Right cardiac atrium (tissue), 5 donors: ENCODE measurements at regions not wholly inside any gene's neighbourhood (a gene's known extent, or its start where the extent isn't known, plus 50 kb on each side); places are given as distances from the start of the nearest gene placed in this dataset.
"Not testable (repeated sequence)": the region's sequence is repeated elsewhere in the genome, so short reads cannot be mapped to it uniquely, and the experiment has no call there.

Experiments used
- ATAC-seq, 2 donors: fragments of 200-7000 bp; cut with Tn5 transposase; one replicate each; pipeline versions ENCODE4 v1.8.0 to v1.9.1; 2020; ENCODE audit warnings: moderate library complexity in 2 of 2, mild to moderate bottlenecking in 1 of 2
- DNase-seq, 3 donors: peaks; one replicate each; pipeline ENCODE4 v3.0.0-alpha.2; 2020
- H3K27ac ChIP-seq: one replicate; pipeline ENCODE4 v1.5.1; 2013; ENCODE audit warnings: mild to moderate bottlenecking, low read length, control low read depth, moderate library complexity
- H3K27me3 ChIP-seq: one replicate; pipeline ENCODE4 v1.6.1; 2013; ENCODE audit not compliant: control insufficient read depth, insufficient read depth
- H3K4me1 ChIP-seq: one replicate; pipeline ENCODE4 v1.6.1; 2013; ENCODE audit warnings: low read length; ENCODE audit not compliant: control insufficient read depth, insufficient read depth
- H3K4me3 ChIP-seq: one replicate; pipeline ENCODE4 v1.5.1; 2013; ENCODE audit warnings: low read length, control low read depth
- H3K9me3 ChIP-seq: one replicate; pipeline ENCODE4 v1.6.1; 2013; ENCODE audit warnings: low read length; ENCODE audit not compliant: control insufficient read depth
- WGBS: extraction: QIAGEN DNeasy Blood & Tissue Kit; methylation state at CpG from one replicate; pipeline ENCODE4 v1.1.7; 2013; 5-methylcytosine and 5-hydroxymethylcytosine counted together
- intact Hi-C, 4 donors: fragments of 100-400 bp; cut with DNase I; formaldehyde crosslinking; loops; one replicate each; pipeline versions ENCODE4 v1.11.0 to v1.14.0; 2022 to 2023
- donor health status: healthy with polysubstance abuse.
- donor health status: DM: no; HTN: yes; CAD: no.
- donor health status: DM: no; HTN: no; CAD: no.
- donor health status: DM: no; HTN: yes; CAD: no; lungs with severe emphysema.
- donor health status: DM: yes; HTN: yes; CAD: no.

- WGBS = 4% methylated on average over 21 of the region's 21 CpGs
- H3K4me1 ChIP-seq = no peaks in the 10 kb centered on the region
- no peaks in the 10 kb centered on the region for H3K9me3 ChIP-seq
- H3K27me3 ChIP-seq = no peaks in the 10 kb centered on the region
- peak; percentile 42 to 62 (median 47) for DNase-seq
- peak overlapping the region; percentile 47 for H3K4me3 ChIP-seq
- H3K27ac ChIP-seq = no peak overlapping the region
- peak; percentile 26 to 49 for ATAC-seq
- intact Hi-C loops = no loop called here
These were observed 731.1 kb downstream of the ZWINT start for GRCh38 chr10:55629793-55630490.

- intact Hi-C loops = no loop called here
- Histone ChIP-seq H3K27ac (no peak overlapping the region), H3K27me3 (no peaks in the 10 kb centered on the region), H3K4me1 (no peaks in the 10 kb centered on the region), H3K4me3 (peak overlapping the region; percentile 16), H3K9me3 (no peaks in the 10 kb centered on the region)
- WGBS = 1% methylated on average over 30 of the region's 30 CpGs
- peak; percentile 60 to 76 (median 70) for DNase-seq
- ATAC-seq = peak; percentile 25 to 48
These were observed 732.8 kb downstream of the ZWINT start for GRCh38 chr10:55628260-55628701.

DNA sequence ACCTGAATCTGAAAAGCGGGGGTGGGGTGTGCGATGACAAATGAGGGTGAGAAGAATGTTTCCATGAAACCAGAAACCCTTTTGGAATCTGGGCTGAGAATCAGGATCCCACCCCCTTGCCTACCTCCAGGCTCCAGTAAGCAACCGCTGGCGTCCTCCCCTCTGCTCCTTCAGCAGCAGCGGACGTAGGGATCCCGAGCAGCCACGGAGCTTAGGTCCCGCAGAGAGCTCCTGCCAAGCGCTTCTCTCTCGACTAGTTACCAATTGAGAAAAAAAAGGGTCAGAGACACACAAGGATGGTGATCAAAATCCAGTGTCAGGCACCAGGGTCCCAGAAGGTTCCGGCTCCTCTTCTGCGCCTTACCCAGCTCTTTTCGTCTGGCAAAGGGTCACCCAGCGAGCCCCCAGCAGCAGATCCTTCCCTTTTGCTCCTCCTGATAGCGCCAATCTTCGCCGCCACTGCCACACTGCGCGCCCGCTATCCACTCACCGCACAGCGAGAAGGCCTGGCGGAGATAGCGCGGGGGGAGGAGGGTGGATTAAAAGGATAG lies 733.5 kb downstream of the ZWINT start:
- WGBS = 2% methylated on average over 26 of the region's 26 CpGs

GRCh38 chr10:55601690-55602478 lies 759.2 kb downstream of the ZWINT start:
- H3K27ac ChIP-seq, ATAC-seq, H3K4me3 ChIP-seq, H3K9me3 ChIP-seq, intact Hi-C loops, H3K27me3 ChIP-seq, DNase-seq, H3K4me1 ChIP-seq: not testable (repeated sequence)
- under 1% methylated on average over 29 of the region's 29 CpGs for WGBS

More for the DNA sequence above, 733.5 kb downstream of the ZWINT start:
- intact Hi-C loops = no loop called here
- ATAC-seq = peak in 1 of 2 donors; percentile 57
- peak overlapping the region; percentile 27 for H3K4me3 ChIP-seq
- no peak overlapping the region for H3K27ac ChIP-seq
- peak; percentile 44 to 66 (median 57) for DNase-seq
- no peaks in the 10 kb centered on the region for H3K9me3 ChIP-seq
- no peaks in the 10 kb centered on the region for H3K4me1 ChIP-seq
- no peaks in the 10 kb centered on the region for H3K27me3 ChIP-seq

DNA sequence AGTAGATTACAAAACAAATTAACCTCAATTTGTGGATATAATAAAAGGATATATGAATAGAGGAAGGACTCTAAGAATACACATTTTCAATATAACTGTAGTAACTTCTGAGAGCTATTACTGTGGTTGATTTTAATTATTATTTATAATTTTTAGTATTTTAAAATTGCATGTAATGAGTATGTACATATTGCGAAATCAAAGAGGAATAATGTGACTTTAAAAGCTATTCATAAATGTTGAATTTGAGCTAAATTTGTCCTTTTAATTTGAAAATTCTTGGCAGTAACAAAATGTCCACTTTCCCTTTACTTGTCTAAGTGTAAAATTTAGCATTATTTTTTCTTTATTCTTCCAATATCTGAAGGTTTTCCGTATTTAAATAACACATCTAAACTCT lies 750.6 kb upstream of the PCDH15 start:
- intact Hi-C loops = no loop called here
- Histone ChIP-seq H3K4me3 (no peak overlapping the region), H3K27ac (no peak overlapping the region), H3K27me3 (no peaks in the 10 kb centered on the region), H3K9me3 (no peaks in the 10 kb centered on the region), H3K4me1 (no peaks in the 10 kb centered on the region)
- 83% methylated on average over 2 of the region's 2 CpGs for WGBS
- no peak for DNase-seq
- no peak for ATAC-seq

- intact Hi-C loops = no loop called here
These were observed 749.2 kb upstream of the PCDH15 start for GRCh38 chr10:55550236-55550635.

GRCh38 chr10:55537497-55537896 lies 736.5 kb upstream of the PCDH15 start:
- DNase-seq, H3K9me3 ChIP-seq, ATAC-seq, intact Hi-C loops, H3K27me3 ChIP-seq, H3K4me3 ChIP-seq, H3K27ac ChIP-seq, H3K4me1 ChIP-seq: not testable (repeated sequence)
- 86% methylated on average over 7 of the region's 7 CpGs for WGBS

More at GRCh38 chr10:55550236-55550635, 749.2 kb upstream of the PCDH15 start:
- ATAC-seq (no peak), DNase-seq (no peak)
- WGBS = 58% methylated on average over 2 of the region's 2 CpGs
- Histone ChIP-seq H3K27ac (no peak overlapping the region), H3K27me3 (no peaks in the 10 kb centered on the region), H3K4me1 (no peaks in the 10 kb centered on the region), H3K4me3 (no peak overlapping the region), H3K9me3 (no peaks in the 10 kb centered on the region)

- Histone ChIP-seq H3K27ac (no peak overlapping the region), H3K9me3 (no peaks in the 10 kb centered on the region), H3K27me3 (no peaks in the 10 kb centered on the region), H3K4me1 (no peaks in the 10 kb centered on the region), H3K4me3 (no peak overlapping the region)
- ATAC-seq = no peak
- intact Hi-C loops = no loop called here
- 62% methylated on average over 7 of the region's 7 CpGs for WGBS
- no peak for DNase-seq
These were observed 718.2 kb upstream of the PCDH15 start for GRCh38 chr10:55519264-55519663.

GRCh38 chr10:55518416-55518815 lies 717.4 kb upstream of the PCDH15 start:
- H3K27ac ChIP-seq, H3K4me3 ChIP-seq, H3K4me1 ChIP-seq, intact Hi-C loops, H3K9me3 ChIP-seq, H3K27me3 ChIP-seq, ATAC-seq: not testable (repeated sequence)
- 4% methylated on average over 1 of the region's 1 CpG for WGBS
- peak in 1 of 3 donors; percentile 21 for DNase-seq

DNA sequence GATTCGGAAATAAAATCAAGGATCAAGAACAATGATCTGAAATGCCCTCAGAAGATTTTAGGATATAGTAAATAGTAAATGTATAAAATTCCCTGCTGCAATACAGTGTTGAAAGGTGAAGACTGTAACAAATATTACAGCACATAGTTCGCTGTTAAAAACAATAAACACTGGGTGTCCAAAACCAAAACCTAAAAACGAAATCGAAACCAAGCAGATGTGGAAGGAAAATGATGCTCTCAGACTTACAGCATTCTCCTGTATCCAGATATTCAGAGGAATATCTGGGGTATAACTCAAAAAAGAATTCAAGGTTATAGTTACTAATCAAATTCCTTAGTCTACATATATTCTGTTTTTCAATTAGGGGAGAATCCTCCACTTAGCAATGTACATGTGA lies 708.1 kb upstream of the PCDH15 start:
- no peaks in the 10 kb centered on the region for H3K27me3 ChIP-seq
- no peak for ATAC-seq
- H3K27ac ChIP-seq = no peak overlapping the region
- no peaks in the 10 kb centered on the region for H3K4me1 ChIP-seq
- DNase-seq = no peak
- intact Hi-C loops = no loop called here
- WGBS = 74% methylated on average over 4 of the region's 4 CpGs
- no peaks in the 10 kb centered on the region for H3K9me3 ChIP-seq
- no peak overlapping the region for H3K4me3 ChIP-seq

- no peaks in the 10 kb centered on the region for H3K9me3 ChIP-seq
- ATAC-seq (peak in 1 of 2 donors; percentile 56), DNase-seq (no peak)
- no peaks in the 10 kb centered on the region for H3K27me3 ChIP-seq
- H3K4me3 ChIP-seq = no peak overlapping the region
- intact Hi-C loops = no loop called here
- 9% methylated on average over 1 of the region's 1 CpG for WGBS
- H3K27ac ChIP-seq = no peak overlapping the region
- no peaks in the 10 kb centered on the region for H3K4me1 ChIP-seq
These were observed 700.0 kb upstream of the PCDH15 start for GRCh38 chr10:55500931-55501559.
